ENCODE measurements at regions not wholly inside any gene's neighbourhood (a gene's known extent, or its start where the extent isn't known, plus 50 kb on each side); places are given as distances from the start of the nearest gene placed in this dataset.

DNA sequence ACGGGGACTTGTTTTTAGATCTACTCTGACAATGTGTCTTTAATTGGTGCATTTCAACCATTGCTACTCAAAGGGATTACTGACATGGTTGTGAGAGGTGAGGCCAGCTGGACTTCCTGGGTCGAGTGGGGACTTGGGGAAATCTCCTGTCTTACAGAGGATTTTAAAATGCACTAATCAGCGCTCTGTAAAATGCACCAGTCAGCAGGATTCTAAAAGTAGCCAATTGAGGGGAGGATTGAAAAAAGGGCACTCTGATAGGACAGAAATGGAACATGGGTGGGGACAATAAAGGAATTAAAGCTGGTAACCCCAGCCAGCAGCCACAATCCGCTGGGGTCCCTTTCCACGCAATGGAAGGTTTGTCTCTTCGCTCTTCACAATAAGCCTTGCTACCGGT, 122.5 kb upstream of the SNRPN start:
- Histone ChIP-seq H2AFZ (ENCODE audit: control insufficient read depth, low read length) (no peak overlapping the region), H3K4me2 (ENCODE audit: control insufficient read depth, extremely low read depth, insufficient read depth, low read depth, low read length) (no peak overlapping the region), H3K4me1 (ENCODE audit: control insufficient read depth, extremely low read depth, insufficient read depth, low read length) (no peaks in the 10 kb centered on the region), H3K79me2 (ENCODE audit: control insufficient read depth, insufficient read depth, low read length) (no peaks in the 10 kb centered on the region), H3K4me3 (ENCODE audit: control insufficient read depth in 2 of 3, extremely low read depth in 1 of 3, insufficient read depth in 2 of 3, low read depth in 1 of 3, low read length in 3 of 3) (no peak overlapping the region), H3K9me1 (ENCODE audit: control insufficient read depth, extremely low read depth, insufficient read depth, low read length) (no peaks in the 10 kb centered on the region), H3K27me3 (ENCODE audit: control insufficient read depth, extremely low read depth, insufficient read depth, low read length) (no peaks in the 10 kb centered on the region), H3K9me3 (ENCODE audit: control insufficient read depth, low read depth, low read length) (peaks cover 8% of the 10 kb centered on the region), H3K27ac (ENCODE audit: control insufficient read depth, insufficient read depth, low read length) (no peak overlapping the region), H3K9ac (ENCODE audit: control insufficient read depth, extremely low read depth, insufficient read depth, low read length) (no peak overlapping the region), H4K20me1 (ENCODE audit: control insufficient read depth, extremely low read depth, insufficient read depth, low read length) (no peaks in the 10 kb centered on the region), H3K36me3 (ENCODE audit: control insufficient read depth in 2 of 2, extremely low read depth in 1 of 2, insufficient read depth in 2 of 2, low read length in 2 of 2) (no peaks in the 10 kb centered on the region)
- TF ChIP-seq, protein P1, sequence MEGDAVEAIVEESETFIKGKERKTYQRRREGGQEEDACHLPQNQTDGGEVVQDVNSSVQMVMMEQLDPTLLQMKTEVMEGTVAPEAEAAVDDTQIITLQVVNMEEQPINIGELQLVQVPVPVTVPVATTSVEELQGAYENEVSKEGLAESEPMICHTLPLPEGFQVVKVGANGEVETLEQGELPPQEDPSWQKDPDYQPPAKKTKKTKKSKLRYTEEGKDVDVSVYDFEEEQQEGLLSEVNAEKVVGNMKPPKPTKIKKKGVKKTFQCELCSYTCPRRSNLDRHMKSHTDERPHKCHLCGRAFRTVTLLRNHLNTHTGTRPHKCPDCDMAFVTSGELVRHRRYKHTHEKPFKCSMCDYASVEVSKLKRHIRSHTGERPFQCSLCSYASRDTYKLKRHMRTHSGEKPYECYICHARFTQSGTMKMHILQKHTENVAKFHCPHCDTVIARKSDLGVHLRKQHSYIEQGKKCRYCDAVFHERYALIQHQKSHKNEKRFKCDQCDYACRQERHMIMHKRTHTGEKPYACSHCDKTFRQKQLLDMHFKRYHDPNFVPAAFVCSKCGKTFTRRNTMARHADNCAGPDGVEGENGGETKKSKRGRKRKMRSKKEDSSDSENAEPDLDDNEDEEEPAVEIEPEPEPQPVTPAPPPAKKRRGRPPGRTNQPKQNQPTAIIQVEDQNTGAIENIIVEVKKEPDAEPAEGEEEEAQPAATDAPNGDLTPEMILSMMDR (optimal IDR thresholded peaks at IDR 0.05 in 1 of 3, IDR thresholded peaks at IDR 0.05 in 1 of 3, conservative IDR thresholded peaks at IDR 0.05 in 1 of 3; ENCODE audit: extremely low read depth in 1 of 3, insufficient read depth in 2 of 3, low read length in 3 of 3): no peak
- TF ChIP-seq EZH2 (IDR thresholded peaks at IDR 0.05; ENCODE audit: low read length): no peak
- dilution Hi-C loops (cut with MboI; ENCODE audit: extremely low pct_ligation_motif_present, low sequenced_read_pairs): no loop called here
- no peak for FAIRE-seq
- no peak for DNase-seq (ENCODE audit: low read depth, low spot score)

DNA sequence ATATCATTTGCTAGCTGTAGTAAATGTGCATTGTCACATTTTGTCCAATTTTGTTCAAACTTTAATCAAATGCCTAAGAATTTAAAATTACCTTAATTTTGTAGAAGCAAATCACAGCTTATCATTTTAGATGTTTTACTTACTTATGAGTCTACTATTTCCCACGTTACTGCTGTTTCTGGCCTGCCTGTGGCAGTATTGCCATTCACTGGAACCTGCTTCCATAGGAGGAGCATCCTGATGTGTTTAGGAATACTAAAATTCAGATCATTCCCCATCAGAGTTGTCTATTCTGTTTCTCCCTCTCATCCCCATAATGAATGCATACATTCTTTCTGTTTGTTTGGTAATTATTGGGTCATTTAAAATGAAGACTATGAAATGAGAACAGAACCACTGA, 119.5 kb upstream of the SNRPN start:
- Histone ChIP-seq H3K9ac (ENCODE audit: control insufficient read depth, extremely low read depth, insufficient read depth, low read length) (no peak overlapping the region), H4K20me1 (ENCODE audit: control insufficient read depth, extremely low read depth, insufficient read depth, low read length) (no peaks in the 10 kb centered on the region), H3K79me2 (ENCODE audit: control insufficient read depth, insufficient read depth, low read length) (no peaks in the 10 kb centered on the region), H3K9me1 (ENCODE audit: control insufficient read depth, extremely low read depth, insufficient read depth, low read length) (no peaks in the 10 kb centered on the region), H3K27me3 (ENCODE audit: control insufficient read depth, extremely low read depth, insufficient read depth, low read length) (no peaks in the 10 kb centered on the region), H3K4me1 (ENCODE audit: control insufficient read depth, extremely low read depth, insufficient read depth, low read length) (no peaks in the 10 kb centered on the region), H3K36me3 (ENCODE audit: control insufficient read depth in 2 of 2, extremely low read depth in 1 of 2, insufficient read depth in 2 of 2, low read length in 2 of 2) (no peaks in the 10 kb centered on the region), H3K4me3 (ENCODE audit: control insufficient read depth in 2 of 3, extremely low read depth in 1 of 3, insufficient read depth in 2 of 3, low read depth in 1 of 3, low read length in 3 of 3) (no peak overlapping the region), H3K4me2 (ENCODE audit: control insufficient read depth, extremely low read depth, insufficient read depth, low read depth, low read length) (no peak overlapping the region), H2AFZ (ENCODE audit: control insufficient read depth, low read length) (no peak overlapping the region), H3K9me3 (ENCODE audit: control insufficient read depth, low read depth, low read length) (peaks cover 5% of the 10 kb centered on the region), H3K27ac (ENCODE audit: control insufficient read depth, insufficient read depth, low read length) (no peak overlapping the region)
- no peak for TF ChIP-seq EZH2 (IDR thresholded peaks at IDR 0.05; ENCODE audit: low read length)
- TF ChIP-seq, protein P1 (optimal IDR thresholded peaks at IDR 0.05 in 1 of 3, IDR thresholded peaks at IDR 0.05 in 1 of 3, conservative IDR thresholded peaks at IDR 0.05 in 1 of 3; ENCODE audit: extremely low read depth in 1 of 3, insufficient read depth in 2 of 3, low read length in 3 of 3): no peak
- dilution Hi-C loops (cut with MboI; ENCODE audit: extremely low pct_ligation_motif_present, low sequenced_read_pairs): no loop called here
- DNase-seq (ENCODE audit: low read depth, low spot score) (no peak), FAIRE-seq (no peak)
